WERI-Rb-1 (cell line): ENCODE measurements at regions not wholly inside any gene's neighbourhood (a gene's known extent, or its start where the extent isn't known, plus 50 kb on each side); places are given as distances from the start of the nearest gene placed in this dataset.
"Not testable (repeated sequence)": the region's sequence is repeated elsewhere in the genome, so short reads cannot be mapped to it uniquely, and the experiment has no call there.

Source experiments
- DNase-seq: peaks from one replicate; pipeline ENCODE4 v3.0.0-alpha.2; 2020
- H3K27ac ChIP-seq: fragments of 250-450 bp; sonication (Bioruptor Pico); 2 replicates; pipeline ENCODE4 v1.5.1; 2020; ENCODE audit warnings: mild to moderate bottlenecking, moderate library complexity
- H3K27me3 ChIP-seq: fragments of 250-450 bp; sonication (Bioruptor Pico); 2 replicates; pipeline ENCODE4 v1.5.1; 2021; ENCODE audit warnings: mild to moderate bottlenecking, low read depth, moderate library complexity; ENCODE audit not compliant: insufficient read depth, severe bottlenecking
- H3K36me3 ChIP-seq: fragments of 250-450 bp; sonication (Bioruptor Pico); 2 replicates; pipeline ENCODE4 v1.5.1; 2020; ENCODE audit warnings: mild to moderate bottlenecking, moderate library complexity
- H3K4me3 ChIP-seq: 2 replicates; pipeline ENCODE4 v1.5.1; 2011; ENCODE audit warnings: low read depth, mild to moderate bottlenecking, control low read depth, low read length
- H3K9me3 ChIP-seq: fragments of 250-450 bp; sonication (Bioruptor Pico); 2 replicates; pipeline ENCODE4 v1.5.1; 2021; ENCODE audit warnings: mild to moderate bottlenecking, moderate library complexity; ENCODE audit not compliant: severe bottlenecking
- CTCF ChIP-seq: IDR thresholded peaks from 2 replicates; pipeline ENCODE4 v1.5.1; 2011; ENCODE audit warnings: low read depth, mild to moderate bottlenecking, control low read depth, inconsistent platforms, low read length

DNA sequence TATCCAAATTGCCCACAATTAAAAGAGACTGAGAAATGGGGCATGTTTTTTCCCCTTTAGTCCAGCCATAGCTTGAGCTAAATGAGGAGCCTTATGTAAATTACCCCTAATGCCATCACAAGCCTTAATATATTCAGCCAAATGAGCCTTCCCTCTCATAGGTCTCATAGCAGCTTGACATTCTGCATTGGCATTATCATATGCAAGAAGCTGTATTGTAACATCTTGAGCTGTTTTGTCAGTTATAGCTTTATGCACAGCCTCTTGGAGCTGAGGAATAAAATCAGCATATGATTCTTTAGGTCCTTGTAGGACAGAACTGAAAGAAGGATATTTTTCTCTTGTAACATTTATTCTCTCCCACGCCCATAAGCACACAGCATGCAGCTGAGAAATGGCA lies 153.2 kb downstream of the ZNF486 start:
- H3K27me3 ChIP-seq, result no peaks in the 10 kb centered on the region
- no peak overlapping the region for H3K27ac ChIP-seq
- TF ChIP-seq CTCF, result no peak
- no peaks in the 10 kb centered on the region for H3K36me3 ChIP-seq
- peaks cover 5% of the 10 kb centered on the region for H3K9me3 ChIP-seq
- H3K4me3 ChIP-seq, result no peak overlapping the region
- no peak for DNase-seq

GRCh38 chr19:20318616-20319015 lies 151.6 kb downstream of the ZNF486 start:
- Histone ChIP-seq H3K27me3 (no peaks in the 10 kb centered on the region), H3K36me3 (no peaks in the 10 kb centered on the region), H3K27ac (peak overlapping the region; percentile 44), H3K9me3 (peaks cover 5% of the 10 kb centered on the region), H3K4me3 (no peak overlapping the region)
- no peak for DNase-seq
- TF ChIP-seq CTCF, result no peak

GRCh38 chr19:20315543-20315942 lies 148.5 kb downstream of the ZNF486 start:
- Histone ChIP-seq H3K36me3 (no peaks in the 10 kb centered on the region), H3K27me3 (no peaks in the 10 kb centered on the region), H3K4me3 (no peak overlapping the region), H3K9me3 (no peaks in the 10 kb centered on the region), H3K27ac (peak overlapping the region; percentile 38)
- no peak for TF ChIP-seq CTCF
- peak; percentile 42 for DNase-seq

- H3K36me3 ChIP-seq, result no peaks in the 10 kb centered on the region
- H3K9me3 ChIP-seq, result peaks cover 4% of the 10 kb centered on the region
- H3K4me3 ChIP-seq, result no peak overlapping the region; the same call in 1 of the 2 replicates
- TF ChIP-seq CTCF, result no peak
- H3K27ac ChIP-seq, result peak overlapping the region; percentile 78
- no peaks in the 10 kb centered on the region for H3K27me3 ChIP-seq
- DNase-seq, result peak; percentile 44
Measured at GRCh38 chr19:20313894-20314293, 146.9 kb downstream of the ZNF486 start.

- Histone ChIP-seq H3K9me3 (peaks cover 4% of the 10 kb centered on the region), H3K27ac (peak overlapping the region; percentile 86), H3K27me3 (no peaks in the 10 kb centered on the region), H3K4me3 (peak overlapping the region; percentile 32), H3K36me3 (no peaks in the 10 kb centered on the region)
- no peak for DNase-seq
- TF ChIP-seq CTCF, result no peak
Measured at GRCh38 chr19:20307127-20307526, 140.1 kb downstream of the ZNF486 start.

DNA sequence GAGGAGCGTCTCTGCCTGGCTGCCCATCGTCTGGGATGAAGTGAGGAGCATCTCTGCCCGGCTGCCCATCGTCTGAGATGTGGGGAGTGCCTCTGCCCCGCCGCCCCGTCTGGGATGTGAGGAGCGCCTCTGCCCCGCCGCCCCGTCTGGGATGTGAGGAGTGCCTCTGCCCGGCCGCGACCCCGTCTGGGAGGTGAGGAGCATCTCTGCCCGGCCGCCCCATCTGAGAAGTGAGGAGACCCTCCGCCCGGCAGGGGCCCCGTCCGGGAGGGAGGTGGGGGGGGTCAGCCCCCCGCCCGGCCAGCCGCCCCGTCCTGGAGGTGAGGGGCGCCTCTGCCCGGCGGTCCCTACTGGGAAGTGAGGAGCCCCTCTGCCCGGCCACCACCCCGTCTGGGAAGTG lies 129.3 kb downstream of the ZNF486 start:
- H3K9me3 ChIP-seq, DNase-seq, H3K27ac ChIP-seq, H3K27me3 ChIP-seq, H3K4me3 ChIP-seq, H3K36me3 ChIP-seq: not testable (repeated sequence)
